Testis (tissue), 2 donors: ENCODE measurements at regions not wholly inside any gene's neighbourhood (a gene's known extent, or its start where the extent isn't known, plus 50 kb on each side); places are given as distances from the start of the nearest gene placed in this dataset.

Experiments
- DNase-seq: peaks from one replicate; pipeline ENCODE4 v3.0.0-alpha.2; 2019
- H3K27ac ChIP-seq, 2 donors: fragments of 200-600 bp; sonication (generic); one replicate each; pipeline ENCODE4 v1.5.1; 2019
- H3K27me3 ChIP-seq: fragments of 200-600 bp; sonication (generic); one replicate; pipeline ENCODE4 v1.5.1; 2019
- H3K36me3 ChIP-seq: fragments of 200-600 bp; sonication (generic); one replicate; pipeline ENCODE4 v1.5.1; 2017; ENCODE audit warnings: low read depth; ENCODE audit errors: missing control alignments
- H3K4me1 ChIP-seq: fragments of 200-600 bp; sonication (generic); one replicate; pipeline ENCODE4 v1.5.1; 2019
- H3K4me3 ChIP-seq, 2 donors: fragments of 200-600 bp; sonication (generic); one replicate each; pipeline ENCODE4 v1.5.1; 2017 to 2019
- H3K9me3 ChIP-seq: fragments of 200-600 bp; sonication (generic); one replicate; pipeline ENCODE4 v1.5.1; 2017
- POLR2A ChIP-seq: fragments of 450-650 bp; IDR thresholded peaks from one replicate; pipeline ENCODE4 v1.6.1; 2017; ENCODE audit warnings: antibody characterized with exemption, mild to moderate bottlenecking, moderate library complexity
- WGBS, 2 donors: methylation state at CpG; one replicate each; pipeline ENCODE4 v1.1.5; 2018; 5-methylcytosine and 5-hydroxymethylcytosine counted together
- intact Hi-C: fragments of 100-400 bp; cut with DNase I; formaldehyde crosslinking; loops from one replicate; pipeline ENCODE4 v1.15.1; 2023; ENCODE audit warnings: low total_unique reads
- TF ChIP-seq, protein P1 (sequence below), 3 experiments: fragments of 450-650 bp in 2 of 3; fragments of 200-600 bp in 1 of 3; sonication (generic) in 1 of 3; IDR thresholded peaks; one replicate each; pipeline ENCODE4 v1.5.1; 2016 to 2019; ENCODE audit warnings: antibody characterized with exemption in 3 of 3, mild to moderate bottlenecking in 2 of 3, moderate library complexity in 1 of 3

DNA sequence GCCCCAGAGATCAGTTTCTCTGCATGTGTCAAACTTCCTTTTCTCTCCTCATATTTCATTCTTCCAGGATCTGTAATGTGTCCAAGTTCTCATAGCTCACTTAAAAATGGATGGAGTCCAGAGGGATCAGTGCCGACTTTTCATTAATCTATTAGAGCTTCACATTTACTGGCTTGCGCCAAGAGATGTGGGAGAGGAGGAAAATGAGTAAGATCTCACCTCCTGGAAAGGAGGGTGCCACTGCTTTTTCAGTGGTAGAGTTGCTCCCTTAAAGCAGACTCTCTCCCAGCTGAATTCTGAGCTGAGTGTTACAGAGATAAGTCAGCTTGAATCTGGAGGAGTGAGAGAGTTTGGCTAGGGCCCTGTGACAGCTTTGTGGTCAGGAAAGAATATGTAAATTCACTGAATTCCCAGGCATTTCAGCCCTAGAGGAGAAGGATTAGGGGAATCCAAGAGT lies 175.9 kb downstream of the SOX4 start:
- intact Hi-C loops = no loop called here
- no peaks in the 10 kb centered on the region for H3K9me3 ChIP-seq

GRCh38 chr6:21769968-21770367 lies 176.4 kb downstream of the SOX4 start:
- no peaks in the 10 kb centered on the region for H3K9me3 ChIP-seq
- no peak for DNase-seq
- TF ChIP-seq POLR2A = no peak
- TF ChIP-seq, protein P1, sequence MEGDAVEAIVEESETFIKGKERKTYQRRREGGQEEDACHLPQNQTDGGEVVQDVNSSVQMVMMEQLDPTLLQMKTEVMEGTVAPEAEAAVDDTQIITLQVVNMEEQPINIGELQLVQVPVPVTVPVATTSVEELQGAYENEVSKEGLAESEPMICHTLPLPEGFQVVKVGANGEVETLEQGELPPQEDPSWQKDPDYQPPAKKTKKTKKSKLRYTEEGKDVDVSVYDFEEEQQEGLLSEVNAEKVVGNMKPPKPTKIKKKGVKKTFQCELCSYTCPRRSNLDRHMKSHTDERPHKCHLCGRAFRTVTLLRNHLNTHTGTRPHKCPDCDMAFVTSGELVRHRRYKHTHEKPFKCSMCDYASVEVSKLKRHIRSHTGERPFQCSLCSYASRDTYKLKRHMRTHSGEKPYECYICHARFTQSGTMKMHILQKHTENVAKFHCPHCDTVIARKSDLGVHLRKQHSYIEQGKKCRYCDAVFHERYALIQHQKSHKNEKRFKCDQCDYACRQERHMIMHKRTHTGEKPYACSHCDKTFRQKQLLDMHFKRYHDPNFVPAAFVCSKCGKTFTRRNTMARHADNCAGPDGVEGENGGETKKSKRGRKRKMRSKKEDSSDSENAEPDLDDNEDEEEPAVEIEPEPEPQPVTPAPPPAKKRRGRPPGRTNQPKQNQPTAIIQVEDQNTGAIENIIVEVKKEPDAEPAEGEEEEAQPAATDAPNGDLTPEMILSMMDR (IDR thresholded peaks at IDR 0.05) = no peak
- peaks cover 6% of the 10 kb centered on the region for H3K4me1 ChIP-seq
- H3K27ac ChIP-seq = no peak overlapping the region
- H3K27me3 ChIP-seq = no peaks in the 10 kb centered on the region
- H3K4me3 ChIP-seq = no peak overlapping the region
- H3K36me3 ChIP-seq = no peaks in the 10 kb centered on the region
- intact Hi-C loops = no loop called here

More for the DNA sequence above, 175.9 kb downstream of the SOX4 start:
- H3K27ac ChIP-seq = no peak overlapping the region
- H3K4me3 ChIP-seq = no peak overlapping the region
- peaks cover 6% of the 10 kb centered on the region for H3K4me1 ChIP-seq
- no peaks in the 10 kb centered on the region for H3K27me3 ChIP-seq
- H3K36me3 ChIP-seq = no peaks in the 10 kb centered on the region
- peak; percentile 18 for DNase-seq
- TF ChIP-seq, protein P1 (IDR thresholded peaks at IDR 0.05) = no peak
- no peak for TF ChIP-seq POLR2A
- WGBS, 2 donors = 29 to 34% methylated on average over 2 of the region's 2 CpGs

DNA sequence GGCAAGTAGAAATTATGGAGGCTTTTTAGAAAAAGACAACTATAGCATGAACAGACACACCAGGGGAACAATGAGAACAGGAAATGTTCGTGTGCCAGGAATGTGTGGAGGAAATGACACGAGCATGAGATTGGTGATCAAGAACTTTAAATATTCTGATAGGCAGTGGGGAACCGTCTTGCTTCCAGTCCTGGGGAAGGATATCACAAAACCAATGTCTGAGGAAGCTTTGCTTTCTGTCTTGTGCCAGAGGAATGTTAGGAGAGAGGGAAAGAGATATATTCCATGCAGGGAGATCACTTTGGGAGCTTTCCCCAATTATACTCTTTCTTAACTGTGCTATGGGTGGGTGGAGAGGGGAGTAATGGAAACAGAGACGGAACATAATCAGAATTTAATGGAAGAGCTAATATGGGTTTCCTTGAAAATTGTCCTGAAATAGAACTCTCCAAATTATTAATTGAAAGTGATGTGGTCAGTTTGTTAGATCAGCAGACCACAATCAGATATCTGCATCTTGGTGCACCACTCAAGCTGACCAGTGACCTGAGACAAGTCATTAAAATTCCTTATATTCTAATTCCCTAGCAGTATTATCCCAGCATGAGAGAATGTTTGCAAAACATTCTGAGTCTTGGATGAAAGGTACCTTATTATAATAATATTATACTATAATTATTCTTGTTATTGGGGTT lies 178.2 kb downstream of the SOX4 start:
- peaks cover 6% of the 10 kb centered on the region for H3K4me1 ChIP-seq
- no peak for DNase-seq

DNA sequence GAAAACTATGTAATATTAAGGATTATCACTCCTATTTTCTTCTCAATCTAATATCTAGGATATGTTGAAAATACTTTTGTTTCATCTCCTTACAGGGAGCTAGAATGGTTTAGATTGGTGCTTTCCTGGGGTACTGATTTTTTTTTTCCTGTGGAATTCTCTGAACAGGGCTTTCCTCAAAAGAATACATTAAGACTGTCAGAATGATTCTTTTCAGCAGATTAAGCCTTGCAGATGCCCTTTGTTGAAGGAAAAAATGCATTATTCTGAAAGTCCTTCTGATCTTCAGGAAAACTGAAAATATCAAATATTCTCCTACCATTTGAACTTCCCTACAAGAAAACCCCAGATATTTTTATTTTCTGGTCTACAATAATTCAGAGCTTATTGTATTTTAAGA lies 178.9 kb downstream of the SOX4 start:
- Histone ChIP-seq H3K27me3 (no peaks in the 10 kb centered on the region), H3K4me3 (no peak overlapping the region), H3K36me3 (no peaks in the 10 kb centered on the region), H3K9me3 (no peaks in the 10 kb centered on the region), H3K27ac (no peak overlapping the region), H3K4me1 (peaks cover 6% of the 10 kb centered on the region)
- TF ChIP-seq POLR2A = no peak
- TF ChIP-seq, protein P1 (IDR thresholded peaks at IDR 0.05) = no peak
- intact Hi-C loops = no loop called here
- DNase-seq = no peak

More for the DNA sequence above, 178.2 kb downstream of the SOX4 start:
- Histone ChIP-seq H3K27ac (no peak overlapping the region), H3K4me3 (no peak overlapping the region), H3K36me3 (no peaks in the 10 kb centered on the region), H3K27me3 (no peaks in the 10 kb centered on the region), H3K9me3 (no peaks in the 10 kb centered on the region)
- 63 to 65% methylated on average over 4 of the region's 4 CpGs for WGBS, 2 donors
- no peak for TF ChIP-seq POLR2A
- TF ChIP-seq, protein P1 (IDR thresholded peaks at IDR 0.05) = no peak
- intact Hi-C loops = no loop called here
